Stimulated activated CD8-positive, alpha-beta memory T cell treated with anti-CD3 and anti-CD28 coated beads, Interleukin-15, amount 100 ng/mL, for 48 hours (primary cell): ENCODE measurements at regions not wholly inside any gene's neighbourhood (a gene's known extent, or its start where the extent isn't known, plus 50 kb on each side); places are given as distances from the start of the nearest gene placed in this dataset.

Experiments
- DNase-seq, 2 donors: peaks; one replicate each; pipeline ENCODE4 v3.0.0-alpha.2; 2020; ENCODE audit warnings: low read depth in 2 of 2

- DNase-seq, result no peak
These were observed 505.8 kb downstream of the PLPP3 start for GRCh38 chr1:56073614-56074006.

GRCh38 chr1:56073206-56073605, 506.2 kb downstream of the PLPP3 start:
- no peak for DNase-seq

- DNase-seq, result no peak
These were observed 507.1 kb downstream of the PLPP3 start for GRCh38 chr1:56072310-56072709.

- DNase-seq, result no peak
These were observed 508.0 kb downstream of the PLPP3 start for GRCh38 chr1:56071351-56071750.

- no peak for DNase-seq
These were observed 508.8 kb downstream of the PLPP3 start for GRCh38 chr1:56070601-56071000.

- DNase-seq, result no peak
These were observed 509.5 kb downstream of the PLPP3 start for GRCh38 chr1:56069824-56070223.

- DNase-seq, result no peak
These were observed 510.5 kb downstream of the PLPP3 start for GRCh38 chr1:56068908-56069307.

- DNase-seq, result no peak
These were observed 511.2 kb downstream of the PLPP3 start for GRCh38 chr1:56068210-56068609.

GRCh38 chr1:56065729-56066128, 513.6 kb downstream of the PLPP3 start:
- no peak for DNase-seq

- DNase-seq, result no peak
These were observed 514.7 kb downstream of the PLPP3 start for GRCh38 chr1:56064705-56065104.

GRCh38 chr1:56063461-56063860, 515.9 kb downstream of the PLPP3 start:
- no peak for DNase-seq

- DNase-seq, result no peak
These were observed 516.7 kb downstream of the PLPP3 start for GRCh38 chr1:56062625-56063024.

GRCh38 chr1:56061824-56062223, 517.5 kb downstream of the PLPP3 start:
- DNase-seq, result no peak

GRCh38 chr1:56060906-56061305, 518.5 kb downstream of the PLPP3 start:
- DNase-seq, result no peak

- DNase-seq, result no peak
These were observed 521.6 kb downstream of the PLPP3 start for GRCh38 chr1:56057466-56058405.

GRCh38 chr1:56056438-56057287, 522.7 kb downstream of the PLPP3 start:
- DNase-seq, result no peak

- DNase-seq, result no peak
These were observed 524.4 kb downstream of the PLPP3 start for GRCh38 chr1:56054959-56055358.

- no peak for DNase-seq
These were observed 527.3 kb downstream of the PLPP3 start for GRCh38 chr1:56052041-56052440.

- no peak for DNase-seq
These were observed 528.5 kb downstream of the PLPP3 start for GRCh38 chr1:56050911-56051310.

- no peak for DNase-seq
These were observed 533.9 kb downstream of the PLPP3 start for GRCh38 chr1:56045477-56045876.

GRCh38 chr1:56045062-56045461, 534.3 kb downstream of the PLPP3 start:
- DNase-seq, result no peak

GRCh38 chr1:56036479-56036878, 542.9 kb downstream of the PLPP3 start:
- DNase-seq, result no peak
